ENCODE measurements at regions not wholly inside any gene's neighbourhood (a gene's known extent, or its start where the extent isn't known, plus 50 kb on each side); places are given as distances from the start of the nearest gene placed in this dataset.

GRCh38 chr13:109323338-109323737 lies 463.0 kb downstream of the IRS2 start:
- TF ChIP-seq, protein P1, sequence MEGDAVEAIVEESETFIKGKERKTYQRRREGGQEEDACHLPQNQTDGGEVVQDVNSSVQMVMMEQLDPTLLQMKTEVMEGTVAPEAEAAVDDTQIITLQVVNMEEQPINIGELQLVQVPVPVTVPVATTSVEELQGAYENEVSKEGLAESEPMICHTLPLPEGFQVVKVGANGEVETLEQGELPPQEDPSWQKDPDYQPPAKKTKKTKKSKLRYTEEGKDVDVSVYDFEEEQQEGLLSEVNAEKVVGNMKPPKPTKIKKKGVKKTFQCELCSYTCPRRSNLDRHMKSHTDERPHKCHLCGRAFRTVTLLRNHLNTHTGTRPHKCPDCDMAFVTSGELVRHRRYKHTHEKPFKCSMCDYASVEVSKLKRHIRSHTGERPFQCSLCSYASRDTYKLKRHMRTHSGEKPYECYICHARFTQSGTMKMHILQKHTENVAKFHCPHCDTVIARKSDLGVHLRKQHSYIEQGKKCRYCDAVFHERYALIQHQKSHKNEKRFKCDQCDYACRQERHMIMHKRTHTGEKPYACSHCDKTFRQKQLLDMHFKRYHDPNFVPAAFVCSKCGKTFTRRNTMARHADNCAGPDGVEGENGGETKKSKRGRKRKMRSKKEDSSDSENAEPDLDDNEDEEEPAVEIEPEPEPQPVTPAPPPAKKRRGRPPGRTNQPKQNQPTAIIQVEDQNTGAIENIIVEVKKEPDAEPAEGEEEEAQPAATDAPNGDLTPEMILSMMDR (IDR thresholded peaks at IDR 0.05 in 4 of 5, conservative IDR thresholded peaks at IDR 0.05 in 1 of 5) = no peak
- no peak for TF ChIP-seq POLR2A (IDR thresholded peaks at IDR 0.05)

Measured in gastrocnemius medialis (tissue), 4 donors.